ENCODE measurements at regions not wholly inside any gene's neighbourhood (a gene's known extent, or its start where the extent isn't known, plus 50 kb on each side); places are given as distances from the start of the nearest gene placed in this dataset.
A peak's percentile ranks its signal among the peaks of the same experiment; 100 is the strongest.

DNA sequence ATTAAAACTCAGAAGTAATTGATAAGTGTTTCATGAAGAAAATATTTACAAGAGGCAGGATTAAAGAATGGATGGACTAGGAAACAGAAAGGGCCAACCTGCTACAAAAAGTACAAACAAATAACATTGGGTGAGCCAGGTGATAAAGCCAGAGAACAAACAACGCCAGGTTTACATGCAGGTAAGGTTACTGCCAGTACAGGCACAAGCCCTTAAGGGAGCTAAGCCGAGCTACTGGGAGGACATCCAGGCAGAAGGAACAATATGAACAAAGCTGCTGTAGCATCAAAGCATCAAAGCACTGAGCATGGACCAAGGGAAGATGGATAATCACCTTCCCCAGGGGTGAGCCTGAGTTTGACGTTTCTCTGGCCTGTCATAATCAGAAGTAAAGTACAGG is 380.7 kb downstream of the SEC16B start:
- 25 to 34% methylated on average over 3 of the region's 3 CpGs for WGBS, 2 donors
- Histone ChIP-seq H3K9me3 (ENCODE audit: control insufficient read depth in 2 of 2, insufficient read depth in 1 of 2, low read depth in 1 of 2, low read length in 1 of 2) (no peaks in the 10 kb centered on the region), H3K4me1 (ENCODE audit: control insufficient read depth in 2 of 2, insufficient read depth in 2 of 2, low read length in 1 of 2) (peaks cover 0 to 4% of the 10 kb centered on the region in 2 donors), H3K27ac (ENCODE audit: low read depth in 2 of 2, low read length in 1 of 2) (no peak overlapping the region), H3K27me3 (ENCODE audit: control insufficient read depth in 1 of 2, insufficient read depth in 2 of 2, low read length in 2 of 2) (peaks cover 0 to 7% of the 10 kb centered on the region in 2 donors), H3K36me3 (ENCODE audit: control insufficient read depth in 2 of 2, insufficient read depth in 2 of 2, low read length in 1 of 2) (no peaks in the 10 kb centered on the region), H3K4me3 (ENCODE audit: low read depth in 1 of 2, low read length in 2 of 2) (no peak overlapping the region)

DNA sequence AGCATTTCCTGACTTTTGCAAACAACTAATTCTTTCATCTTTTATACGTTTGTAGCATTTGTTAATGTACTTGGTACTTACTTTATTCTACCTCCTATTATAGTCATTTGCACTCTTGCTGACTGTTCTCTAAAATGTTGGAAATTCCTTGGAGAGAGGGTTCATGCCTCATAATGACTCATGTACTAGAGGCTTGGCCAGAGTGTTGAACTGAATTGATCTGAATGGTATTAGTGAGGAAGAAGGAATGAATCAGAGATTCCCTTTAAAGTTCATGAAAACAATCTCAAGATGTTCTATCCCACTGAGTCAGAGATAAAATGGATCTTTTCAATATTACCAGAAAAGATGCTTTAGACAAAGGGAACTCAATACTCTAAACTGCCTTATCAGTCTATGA is 383.4 kb downstream of the SEC16B start:
- Histone ChIP-seq H3K27me3 (ENCODE audit: control insufficient read depth in 1 of 2, insufficient read depth in 2 of 2, low read length in 2 of 2) (no peaks in the 10 kb centered on the region), H3K4me1 (ENCODE audit: control insufficient read depth in 2 of 2, insufficient read depth in 2 of 2, low read length in 1 of 2) (peaks cover 0 to 4% of the 10 kb centered on the region in 2 donors), H3K9me3 (ENCODE audit: control insufficient read depth in 2 of 2, insufficient read depth in 1 of 2, low read depth in 1 of 2, low read length in 1 of 2) (no peaks in the 10 kb centered on the region), H3K36me3 (ENCODE audit: control insufficient read depth in 2 of 2, insufficient read depth in 2 of 2, low read length in 1 of 2) (no peaks in the 10 kb centered on the region), H3K27ac (ENCODE audit: low read depth in 2 of 2, low read length in 1 of 2) (no peak overlapping the region), H3K4me3 (ENCODE audit: low read depth in 1 of 2, low read length in 2 of 2) (no peak overlapping the region)
- 43 to 44% methylated on average over 1 of the region's 1 CpG for WGBS, 2 donors

DNA sequence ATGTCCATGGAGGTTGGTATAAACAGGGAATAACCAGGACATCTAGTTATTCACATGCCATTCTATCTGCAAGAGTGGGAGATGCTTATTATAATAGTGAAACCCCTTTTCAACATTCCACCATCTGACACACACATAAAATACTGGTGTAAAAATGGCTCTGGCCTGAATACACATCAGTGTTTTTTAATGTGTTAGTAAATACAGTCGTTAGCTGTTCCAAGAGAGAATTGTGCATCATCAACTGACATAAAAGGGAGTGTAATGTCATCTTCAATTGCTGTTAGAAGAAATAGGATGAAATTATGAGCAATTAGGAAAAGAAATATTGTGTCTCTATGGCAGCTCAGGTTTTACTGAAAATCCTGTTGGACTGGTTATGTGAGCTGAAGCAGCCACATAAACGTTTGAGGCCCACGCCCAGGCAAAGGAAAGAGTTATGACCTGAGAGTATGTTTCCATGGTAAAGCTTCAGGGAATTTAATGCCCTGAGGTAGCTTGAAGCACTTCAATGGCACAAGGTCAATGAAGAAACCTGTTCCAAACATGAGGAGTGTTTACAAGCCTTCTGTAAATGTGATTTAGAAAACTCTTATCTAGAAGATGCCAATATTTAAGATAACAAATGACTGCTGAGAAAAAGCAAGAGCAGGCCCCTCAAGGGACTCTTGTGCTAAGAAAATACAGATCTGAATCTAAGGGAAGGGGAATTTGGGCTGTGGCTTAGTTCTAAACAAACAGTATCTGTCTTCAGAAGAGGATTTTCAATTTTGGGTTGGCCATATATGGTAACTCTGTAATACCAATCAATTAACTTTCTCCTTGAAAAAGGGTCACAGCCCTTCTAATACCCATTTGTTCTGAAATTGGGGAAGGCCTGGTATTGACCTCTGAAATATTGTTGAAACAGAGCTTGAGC is 384.3 kb downstream of the SEC16B start:
- Histone ChIP-seq H3K4me1 (ENCODE audit: control insufficient read depth in 2 of 2, insufficient read depth in 2 of 2, low read length in 1 of 2) (peaks cover 0 to 4% of the 10 kb centered on the region in 2 donors), H3K9me3 (ENCODE audit: control insufficient read depth in 2 of 2, insufficient read depth in 1 of 2, low read depth in 1 of 2, low read length in 1 of 2) (no peaks in the 10 kb centered on the region), H3K4me3 (ENCODE audit: low read depth in 1 of 2, low read length in 2 of 2) (no peak overlapping the region), H3K27ac (ENCODE audit: low read depth in 2 of 2, low read length in 1 of 2) (peak overlapping the region in 1 of 2 donors; percentile 37), H3K27me3 (ENCODE audit: control insufficient read depth in 1 of 2, insufficient read depth in 2 of 2, low read length in 2 of 2) (no peaks in the 10 kb centered on the region), H3K36me3 (ENCODE audit: control insufficient read depth in 2 of 2, insufficient read depth in 2 of 2, low read length in 1 of 2) (no peaks in the 10 kb centered on the region)
- whole genome bisulfite sequencing, 2 donors, result 32 to 35% methylated on average over 3 of the region's 3 CpGs

DNA sequence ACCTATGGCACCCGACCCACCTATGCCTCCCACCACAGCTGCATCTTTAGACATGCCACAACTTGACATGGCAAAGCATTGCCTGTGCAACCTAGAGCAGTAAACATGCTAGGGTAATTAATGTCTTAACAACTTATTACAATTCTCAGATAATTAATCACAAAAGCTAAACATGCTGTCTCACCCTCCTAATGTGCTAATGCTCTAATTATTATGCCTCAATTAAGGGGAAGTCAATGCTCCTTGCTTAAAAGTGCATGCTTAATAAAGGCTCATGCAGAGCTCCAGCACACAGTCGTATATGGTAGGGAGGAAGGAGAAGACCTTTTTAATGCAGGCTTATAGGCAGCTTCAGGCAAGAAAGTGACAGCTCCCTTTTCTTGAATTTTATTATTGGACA is 396.0 kb downstream of the SEC16B start:
- H3K27ac ChIP-seq (ENCODE audit: low read depth in 2 of 2, low read length in 1 of 2), result no peak overlapping the region
- WGBS, 2 donors, result 46 to 56% methylated on average over 2 of the region's 2 CpGs
- H3K9me3 ChIP-seq (ENCODE audit: control insufficient read depth in 2 of 2, insufficient read depth in 1 of 2, low read depth in 1 of 2, low read length in 1 of 2), result peaks cover 0 to 2% of the 10 kb centered on the region in 2 donors
- no peaks in the 10 kb centered on the region for H3K4me1 ChIP-seq (ENCODE audit: control insufficient read depth in 2 of 2, insufficient read depth in 2 of 2, low read length in 1 of 2)
- no peak overlapping the region for H3K4me3 ChIP-seq (ENCODE audit: low read depth in 1 of 2, low read length in 2 of 2)
- H3K36me3 ChIP-seq (ENCODE audit: control insufficient read depth in 2 of 2, insufficient read depth in 2 of 2, low read length in 1 of 2), result no peaks in the 10 kb centered on the region
- H3K27me3 ChIP-seq (ENCODE audit: control insufficient read depth in 1 of 2, insufficient read depth in 2 of 2, low read length in 2 of 2), result peaks cover 2 to 6% of the 10 kb centered on the region in 2 donors

DNA sequence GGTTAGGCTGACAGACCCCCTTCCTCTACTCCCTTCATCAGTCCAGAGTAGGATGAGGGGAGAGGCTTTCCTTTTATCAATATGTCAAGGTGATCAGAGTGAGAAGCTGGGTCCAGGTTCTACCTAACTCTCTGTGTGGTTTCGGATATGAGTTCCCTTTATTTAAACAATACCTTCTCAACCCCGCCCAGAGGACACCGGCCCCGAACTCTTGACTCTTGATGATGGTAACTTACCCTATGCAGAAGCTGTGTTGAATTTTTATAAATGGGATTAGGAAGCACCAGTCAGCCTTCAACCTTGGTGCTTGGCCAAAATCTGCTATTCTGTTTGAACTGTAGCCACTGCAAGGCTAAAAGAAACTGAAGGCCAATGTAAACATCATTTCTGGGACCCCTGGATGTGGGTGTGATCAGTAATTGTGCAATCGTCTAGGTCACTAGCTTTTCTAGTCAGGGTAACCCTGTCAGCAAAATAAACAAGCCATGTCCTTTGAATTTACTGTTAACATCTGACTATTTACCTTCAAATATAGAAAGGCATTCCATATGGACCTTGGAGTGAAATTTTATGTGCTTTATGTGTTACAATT is 398.3 kb downstream of the SEC16B start:
- WGBS, 2 donors, result 53 to 59% methylated on average over 5 of the region's 5 CpGs

DNA sequence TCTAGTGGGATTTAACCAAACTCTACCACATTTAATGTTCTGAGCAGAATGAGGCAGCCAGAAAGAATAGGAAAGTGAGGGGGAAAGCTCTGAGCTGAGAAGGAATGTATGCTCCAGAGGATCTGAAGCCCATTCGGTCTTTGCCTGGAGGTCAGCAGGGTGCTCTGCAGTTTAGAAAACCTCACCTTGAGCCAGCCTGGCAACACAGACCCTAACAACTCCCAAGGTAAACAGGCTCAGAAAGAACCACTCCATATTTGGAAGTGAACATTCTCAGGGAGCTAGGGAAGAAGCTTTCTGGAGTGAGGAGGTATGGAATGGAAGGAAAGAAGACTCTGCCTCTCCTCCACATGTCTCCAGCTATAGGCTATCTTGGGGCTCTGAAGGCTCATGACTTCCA is 398.8 kb downstream of the SEC16B start:
- Histone ChIP-seq H3K27ac (ENCODE audit: low read depth in 2 of 2, low read length in 1 of 2) (no peak overlapping the region), H3K27me3 (ENCODE audit: control insufficient read depth in 1 of 2, insufficient read depth in 2 of 2, low read length in 2 of 2) (peaks cover 0 to 6% of the 10 kb centered on the region in 2 donors), H3K36me3 (ENCODE audit: control insufficient read depth in 2 of 2, insufficient read depth in 2 of 2, low read length in 1 of 2) (no peaks in the 10 kb centered on the region), H3K4me1 (ENCODE audit: control insufficient read depth in 2 of 2, insufficient read depth in 2 of 2, low read length in 1 of 2) (no peaks in the 10 kb centered on the region), H3K4me3 (ENCODE audit: low read depth in 1 of 2, low read length in 2 of 2) (no peak overlapping the region), H3K9me3 (ENCODE audit: control insufficient read depth in 2 of 2, insufficient read depth in 1 of 2, low read depth in 1 of 2, low read length in 1 of 2) (no peaks in the 10 kb centered on the region)
- 61 to 71% methylated on average over 1 of the region's 1 CpG for WGBS, 2 donors

More for the DNA sequence above, 398.3 kb downstream of the SEC16B start:
- Histone ChIP-seq H3K4me1 (ENCODE audit: control insufficient read depth in 2 of 2, insufficient read depth in 2 of 2, low read length in 1 of 2) (no peaks in the 10 kb centered on the region), H3K36me3 (ENCODE audit: control insufficient read depth in 2 of 2, insufficient read depth in 2 of 2, low read length in 1 of 2) (no peaks in the 10 kb centered on the region), H3K27me3 (ENCODE audit: control insufficient read depth in 1 of 2, insufficient read depth in 2 of 2, low read length in 2 of 2) (peaks cover 0 to 6% of the 10 kb centered on the region in 2 donors), H3K27ac (ENCODE audit: low read depth in 2 of 2, low read length in 1 of 2) (no peak overlapping the region), H3K9me3 (ENCODE audit: control insufficient read depth in 2 of 2, insufficient read depth in 1 of 2, low read depth in 1 of 2, low read length in 1 of 2) (no peaks in the 10 kb centered on the region), H3K4me3 (ENCODE audit: low read depth in 1 of 2, low read length in 2 of 2) (no peak overlapping the region)

DNA sequence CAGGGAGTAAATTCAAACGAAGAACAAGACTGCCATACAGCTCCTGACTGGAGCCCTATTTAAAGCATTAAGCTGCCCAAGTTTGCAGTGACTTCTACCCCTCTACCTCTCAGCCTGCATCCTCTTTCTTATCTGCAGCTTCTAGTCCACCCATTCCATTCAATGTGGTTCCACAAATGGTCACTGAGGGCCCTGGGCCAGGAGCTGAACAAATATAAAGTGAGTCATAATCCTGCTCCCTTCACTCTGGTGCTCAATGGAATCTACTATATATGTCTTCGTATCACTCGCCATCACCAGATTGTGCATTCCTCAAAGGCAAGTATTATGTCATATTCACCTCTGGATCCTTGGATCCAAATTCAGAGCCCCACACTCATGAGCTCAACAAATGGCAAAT is 398.7 kb downstream of the BRINP2 start:
- H3K4me3 ChIP-seq (ENCODE audit: low read depth in 1 of 2, low read length in 2 of 2), result no peak overlapping the region
- H3K9me3 ChIP-seq (ENCODE audit: control insufficient read depth in 2 of 2, insufficient read depth in 1 of 2, low read depth in 1 of 2, low read length in 1 of 2), result no peaks in the 10 kb centered on the region
- H3K4me1 ChIP-seq (ENCODE audit: control insufficient read depth in 2 of 2, insufficient read depth in 2 of 2, low read length in 1 of 2), result no peaks in the 10 kb centered on the region
- no peaks in the 10 kb centered on the region for H3K27me3 ChIP-seq (ENCODE audit: control insufficient read depth in 1 of 2, insufficient read depth in 2 of 2, low read length in 2 of 2)
- 85 to 91% methylated on average over 3 of the region's 3 CpGs for WGBS, 2 donors
- no peaks in the 10 kb centered on the region for H3K36me3 ChIP-seq (ENCODE audit: control insufficient read depth in 2 of 2, insufficient read depth in 2 of 2, low read length in 1 of 2)
- H3K27ac ChIP-seq (ENCODE audit: low read depth in 2 of 2, low read length in 1 of 2), result no peak overlapping the region

DNA sequence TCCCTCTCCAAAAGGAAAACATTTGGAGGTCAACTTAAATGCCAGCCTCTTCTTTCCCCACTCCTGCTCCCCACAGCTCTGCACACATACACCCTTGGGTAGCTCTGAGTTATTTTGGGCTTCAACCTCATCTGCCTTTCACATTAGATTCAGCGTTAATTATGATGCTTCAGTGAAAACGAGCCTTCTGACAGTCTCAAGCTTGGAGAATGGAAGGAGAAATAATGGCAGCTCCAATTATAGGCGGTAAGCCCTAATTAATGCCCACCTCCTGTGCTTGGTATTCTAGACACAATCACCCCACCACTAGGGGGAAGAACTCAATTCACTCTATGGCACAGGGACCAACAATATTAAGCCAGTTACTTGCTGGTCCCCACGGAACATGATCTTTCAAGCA is 397.9 kb downstream of the BRINP2 start:
- Histone ChIP-seq H3K27me3 (ENCODE audit: control insufficient read depth in 1 of 2, insufficient read depth in 2 of 2, low read length in 2 of 2) (no peaks in the 10 kb centered on the region), H3K27ac (ENCODE audit: low read depth in 2 of 2, low read length in 1 of 2) (no peak overlapping the region), H3K9me3 (ENCODE audit: control insufficient read depth in 2 of 2, insufficient read depth in 1 of 2, low read depth in 1 of 2, low read length in 1 of 2) (no peaks in the 10 kb centered on the region), H3K4me1 (ENCODE audit: control insufficient read depth in 2 of 2, insufficient read depth in 2 of 2, low read length in 1 of 2) (no peaks in the 10 kb centered on the region), H3K4me3 (ENCODE audit: low read depth in 1 of 2, low read length in 2 of 2) (no peak overlapping the region), H3K36me3 (ENCODE audit: control insufficient read depth in 2 of 2, insufficient read depth in 2 of 2, low read length in 1 of 2) (no peaks in the 10 kb centered on the region)
- WGBS, 2 donors, result 72 to 85% methylated on average over 4 of the region's 4 CpGs

DNA sequence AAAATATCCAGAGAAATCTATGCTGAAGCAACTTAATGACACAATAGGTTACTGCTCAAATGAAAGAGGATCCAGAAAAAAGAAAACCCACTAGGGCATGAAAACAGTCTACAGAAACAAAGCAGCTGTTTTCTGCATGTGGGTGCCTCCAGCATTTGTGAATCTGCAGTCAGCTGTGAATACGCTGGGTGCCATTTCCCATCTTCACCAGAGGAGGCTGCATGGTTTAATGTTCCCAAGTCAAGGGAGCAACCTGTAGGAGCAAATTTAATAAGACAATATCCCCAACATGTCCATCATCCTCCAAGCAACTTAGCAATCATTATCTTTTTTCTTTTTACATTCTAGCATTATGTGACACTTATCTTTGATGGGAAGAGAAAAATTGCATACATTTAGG is 396.6 kb downstream of the BRINP2 start:
- WGBS, 2 donors, result 70 to 78% methylated on average over 1 of the region's 1 CpG
- Histone ChIP-seq H3K27ac (ENCODE audit: low read depth in 2 of 2, low read length in 1 of 2) (no peak overlapping the region), H3K36me3 (ENCODE audit: control insufficient read depth in 2 of 2, insufficient read depth in 2 of 2, low read length in 1 of 2) (no peaks in the 10 kb centered on the region), H3K27me3 (ENCODE audit: control insufficient read depth in 1 of 2, insufficient read depth in 2 of 2, low read length in 2 of 2) (no peaks in the 10 kb centered on the region), H3K9me3 (ENCODE audit: control insufficient read depth in 2 of 2, insufficient read depth in 1 of 2, low read depth in 1 of 2, low read length in 1 of 2) (no peaks in the 10 kb centered on the region), H3K4me1 (ENCODE audit: control insufficient read depth in 2 of 2, insufficient read depth in 2 of 2, low read length in 1 of 2) (no peaks in the 10 kb centered on the region), H3K4me3 (ENCODE audit: low read depth in 1 of 2, low read length in 2 of 2) (no peak overlapping the region)
